Lower leg skin (tissue), 4 donors: ENCODE measurements at regions not wholly inside any gene's neighbourhood (a gene's known extent, or its start where the extent isn't known, plus 50 kb on each side); places are given as distances from the start of the nearest gene placed in this dataset.

Experiments used
- DNase-seq, 2 donors: peaks; one replicate each; pipeline ENCODE4 v3.0.0-alpha.2; 2019; ENCODE audit warnings: low spot score in 2 of 2
- H3K4me3 ChIP-seq: fragments of 200-600 bp; sonication (generic); 2 replicates; pipeline ENCODE4 v1.5.1; 2017; ENCODE audit warnings: mild to moderate bottlenecking, low read depth; ENCODE audit not compliant: poor library complexity, severe bottlenecking
- CTCF ChIP-seq, 3 donors: fragments of 450-650 bp; IDR thresholded peaks; one replicate each; pipeline ENCODE4 v1.5.1; 2016; ENCODE audit warnings: antibody characterized with exemption in 3 of 3, mild to moderate bottlenecking in 3 of 3, moderate library complexity in 2 of 3
- POLR2A ChIP-seq, 2 donors: fragments of 450-650 bp; IDR thresholded peaks; one replicate each; pipeline ENCODE4 v1.6.1; 2016 to 2017; ENCODE audit warnings: antibody characterized with exemption in 2 of 2, mild to moderate bottlenecking in 1 of 2, moderate library complexity in 1 of 2
- WGBS, 2 donors: methylation state at CpG; one replicate each; pipeline ENCODE4 v1.1.5; 2018; 5-methylcytosine and 5-hydroxymethylcytosine counted together
- intact Hi-C: fragments of 100-400 bp; cut with DNase I; formaldehyde crosslinking; loops from one replicate; pipeline ENCODE4 v1.15.0; 2023; ENCODE audit warnings: low total_unique reads

GRCh38 chr18:25724121-25724520 is 366.3 kb downstream of the SS18 start:
- H3K4me3 ChIP-seq: no peak overlapping the region
- intact Hi-C loops: no loop called here
- WGBS, 2 donors: 89% methylated on average over 2 of the region's 2 CpGs
- DNase-seq: no peak
- TF ChIP-seq CTCF (IDR thresholded peaks at IDR 0.05) (no peak), POLR2A (IDR thresholded peaks at IDR 0.05) (no peak)

GRCh38 chr18:25713103-25713502 is 361.1 kb upstream of the ZNF521 start:
- no peak overlapping the region for H3K4me3 ChIP-seq
- intact Hi-C loops: no loop called here
- DNase-seq: no peak
- WGBS, 2 donors: 71 to 80% methylated on average over 4 of the region's 4 CpGs
- TF ChIP-seq CTCF (IDR thresholded peaks at IDR 0.05) (no peak), POLR2A (IDR thresholded peaks at IDR 0.05) (no peak)

GRCh38 chr18:25710981-25711380 is 359.0 kb upstream of the ZNF521 start:
- H3K4me3 ChIP-seq: no peak overlapping the region
- no peak for TF ChIP-seq POLR2A (IDR thresholded peaks at IDR 0.05)
- TF ChIP-seq CTCF (IDR thresholded peaks at IDR 0.05): no peak
- intact Hi-C loops: no loop called here
- no peak for DNase-seq
- WGBS, 2 donors: 57 to 59% methylated on average over 3 of the region's 3 CpGs

- no peak overlapping the region for H3K4me3 ChIP-seq
- WGBS, 2 donors: 90 to 93% methylated on average over 2 of the region's 2 CpGs
- TF ChIP-seq CTCF (IDR thresholded peaks at IDR 0.05) (no peak), POLR2A (IDR thresholded peaks at IDR 0.05) (no peak)
- no peak for DNase-seq
- intact Hi-C loops: loop anchor here (10.0 kb wide), 1 partner anchor 59 kb away; no protein-coding TSS in a partner anchor
These were observed 353.7 kb upstream of the ZNF521 start for GRCh38 chr18:25705650-25706049.

GRCh38 chr18:25704494-25704893 is 352.5 kb upstream of the ZNF521 start:
- WGBS, 2 donors: 81 to 83% methylated on average over 10 of the region's 10 CpGs
- DNase-seq: no peak
- intact Hi-C loops: loop anchor here (10.0 kb wide), 1 partner anchor 60 kb away; no protein-coding TSS in a partner anchor
- TF ChIP-seq POLR2A (IDR thresholded peaks at IDR 0.05) (no peak), CTCF (IDR thresholded peaks at IDR 0.05) (no peak)
- no peak overlapping the region for H3K4me3 ChIP-seq

GRCh38 chr18:25704071-25704470 is 352.1 kb upstream of the ZNF521 start:
- WGBS, 2 donors: 81 to 83% methylated on average over 6 of the region's 6 CpGs

More at GRCh38 chr18:25704071-25704470, 352.1 kb upstream of the ZNF521 start:
- intact Hi-C loops: loop anchor here (10.0 kb wide), 1 partner anchor 61 kb away; no protein-coding TSS in a partner anchor
- H3K4me3 ChIP-seq: no peak overlapping the region
- no peak for DNase-seq
- TF ChIP-seq POLR2A (IDR thresholded peaks at IDR 0.05): no peak
